ENCODE measurements at regions not wholly inside any gene's neighbourhood (a gene's known extent, or its start where the extent isn't known, plus 50 kb on each side); places are given as distances from the start of the nearest gene placed in this dataset.

DNA sequence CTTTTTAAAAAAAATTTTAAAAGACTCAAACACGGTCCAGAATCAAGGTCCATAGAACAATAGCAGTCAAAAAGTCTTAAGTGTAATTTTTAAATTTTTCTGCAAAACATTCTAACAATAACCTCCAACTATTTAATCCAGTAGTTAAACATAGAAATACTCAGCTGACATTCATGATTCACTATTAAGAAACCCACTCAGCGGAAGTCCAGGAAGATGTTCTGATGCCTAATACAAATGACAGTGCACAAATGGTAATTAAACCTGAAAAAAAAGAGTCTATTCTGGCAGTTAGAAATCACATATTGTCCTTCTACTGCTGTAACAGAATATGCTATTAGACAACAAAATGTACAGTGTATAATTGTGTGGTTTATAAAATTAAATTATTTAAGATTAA is 128.2 kb upstream of the BMP5 start (continued):
- TF ChIP-seq, protein P1, sequence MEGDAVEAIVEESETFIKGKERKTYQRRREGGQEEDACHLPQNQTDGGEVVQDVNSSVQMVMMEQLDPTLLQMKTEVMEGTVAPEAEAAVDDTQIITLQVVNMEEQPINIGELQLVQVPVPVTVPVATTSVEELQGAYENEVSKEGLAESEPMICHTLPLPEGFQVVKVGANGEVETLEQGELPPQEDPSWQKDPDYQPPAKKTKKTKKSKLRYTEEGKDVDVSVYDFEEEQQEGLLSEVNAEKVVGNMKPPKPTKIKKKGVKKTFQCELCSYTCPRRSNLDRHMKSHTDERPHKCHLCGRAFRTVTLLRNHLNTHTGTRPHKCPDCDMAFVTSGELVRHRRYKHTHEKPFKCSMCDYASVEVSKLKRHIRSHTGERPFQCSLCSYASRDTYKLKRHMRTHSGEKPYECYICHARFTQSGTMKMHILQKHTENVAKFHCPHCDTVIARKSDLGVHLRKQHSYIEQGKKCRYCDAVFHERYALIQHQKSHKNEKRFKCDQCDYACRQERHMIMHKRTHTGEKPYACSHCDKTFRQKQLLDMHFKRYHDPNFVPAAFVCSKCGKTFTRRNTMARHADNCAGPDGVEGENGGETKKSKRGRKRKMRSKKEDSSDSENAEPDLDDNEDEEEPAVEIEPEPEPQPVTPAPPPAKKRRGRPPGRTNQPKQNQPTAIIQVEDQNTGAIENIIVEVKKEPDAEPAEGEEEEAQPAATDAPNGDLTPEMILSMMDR (IDR thresholded peaks at IDR 0.05; ENCODE audit: control extremely low read depth in 1 of 3, insufficient read depth in 1 of 3, low read depth in 1 of 3, low read length in 3 of 3): no peak
- TF ChIP-seq NANOG (IDR thresholded peaks at IDR 0.05; ENCODE audit: insufficient read depth, low read depth, low read length, poor library complexity, severe bottlenecking) (no peak), EP300 (IDR thresholded peaks at IDR 0.05; ENCODE audit: borderline replicate concordance in 1 of 2, low read depth in 2 of 2, low read length in 2 of 2) (no peak), CHD7 (IDR thresholded peaks at IDR 0.05; ENCODE audit: insufficient replicate concordance, low read length) (no peak), SP1 (IDR thresholded peaks at IDR 0.05; ENCODE audit: low read depth, low read length) (no peak), EZH2 (IDR thresholded peaks at IDR 0.05; ENCODE audit: low read depth, low read length, severe bottlenecking) (no peak)
